NCI-H2227 (cell line): ENCODE measurements at regions not wholly inside any gene's neighbourhood (a gene's known extent, or its start where the extent isn't known, plus 50 kb on each side); places are given as distances from the start of the nearest gene placed in this dataset.
"Not testable (repeated sequence)": the region's sequence is repeated elsewhere in the genome, so short reads cannot be mapped to it uniquely, and the experiment has no call there.

ENCODE experiments used
- DNase-seq: peaks from one replicate; lab custom pipeline; 2025; ENCODE audit not compliant: unreplicated experiment; lab: John Stamatoyannopoulos, UW

DNA sequence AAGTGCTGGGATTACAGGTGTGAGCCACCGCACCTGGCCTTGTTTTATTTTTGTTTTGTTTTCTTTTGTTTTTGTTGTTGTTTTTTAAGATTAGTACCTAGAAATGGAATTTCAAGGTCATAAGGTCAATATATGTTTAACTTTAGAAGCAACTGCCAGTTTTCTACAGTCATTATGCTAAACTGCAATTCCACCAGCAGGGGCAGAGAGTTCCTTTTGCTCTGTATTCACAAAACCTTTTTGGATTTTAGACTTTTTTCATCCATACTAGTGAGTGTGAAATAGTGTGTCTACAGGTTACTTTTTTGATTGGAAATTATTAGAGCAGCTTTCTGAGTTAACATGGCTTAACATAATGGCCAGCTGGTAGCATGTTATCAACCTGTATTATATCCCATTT, 580.6 kb downstream of the TRIML1 start:
- DNase-seq: no peak

GRCh38 chr4:188722911-188723310, 583.7 kb downstream of the TRIML1 start:
- no peak for DNase-seq

DNA sequence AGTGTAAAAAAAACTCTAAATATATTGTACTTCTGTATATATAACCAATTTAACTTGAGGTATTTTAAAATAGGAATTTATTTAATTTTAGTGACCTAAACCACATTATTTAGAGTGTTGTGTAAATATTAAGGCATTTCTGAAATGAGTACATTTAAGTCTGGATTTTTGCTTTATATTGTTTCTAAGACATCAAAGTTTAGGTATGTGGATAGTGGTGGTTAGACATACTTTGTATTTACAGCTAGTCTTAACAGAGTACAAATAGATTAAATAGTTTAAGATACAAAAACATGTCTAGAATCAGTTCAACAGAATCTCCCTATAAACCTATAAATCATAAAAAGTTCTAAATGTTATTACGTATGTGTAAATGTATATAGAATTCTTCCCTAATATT, 588.5 kb downstream of the TRIML1 start:
- DNase-seq: no peak

DNA sequence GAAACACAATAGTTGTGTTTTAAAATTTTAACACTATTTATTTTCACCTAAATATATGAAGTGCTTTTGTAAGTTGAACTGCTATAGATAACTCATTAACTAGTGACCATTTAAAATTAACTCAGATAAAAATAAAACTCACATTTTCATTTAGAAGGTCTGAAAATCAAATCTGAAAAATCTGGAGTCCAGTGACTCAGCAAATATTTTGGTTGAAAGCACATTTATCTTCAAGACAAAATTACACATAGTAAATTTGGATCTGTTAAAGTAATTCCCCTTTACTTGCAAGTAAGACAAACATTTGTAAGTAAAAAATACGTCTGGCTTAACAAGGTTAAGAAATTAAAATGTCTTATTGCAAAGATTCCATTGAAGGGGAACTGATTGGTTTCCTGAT, 589.1 kb downstream of the TRIML1 start:
- DNase-seq: no peak

- DNase-seq: no peak
Measured at GRCh38 chr4:188732131-188732530, 592.9 kb downstream of the TRIML1 start.

DNA sequence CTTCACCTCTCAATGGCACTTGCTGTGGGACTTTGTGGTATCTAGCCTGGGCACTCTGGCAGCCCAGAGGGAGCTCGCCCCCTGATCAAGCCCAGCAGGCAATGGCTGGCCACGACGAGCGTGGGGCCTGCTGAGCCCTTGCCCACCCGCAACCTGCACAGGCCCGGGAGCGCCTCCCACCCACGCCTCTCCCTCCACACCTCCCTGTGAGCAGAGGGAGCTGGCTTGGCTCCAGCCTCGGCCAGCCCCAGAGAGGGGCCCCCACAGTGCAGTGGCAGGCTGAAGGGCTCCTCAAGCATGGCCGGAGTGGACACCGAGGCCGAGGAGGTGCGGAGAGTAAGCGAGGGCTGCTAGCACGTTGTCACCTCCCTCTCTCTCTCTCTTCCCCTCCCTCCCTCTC, 595.8 kb downstream of the TRIML1 start:
- DNase-seq: no peak

DNA sequence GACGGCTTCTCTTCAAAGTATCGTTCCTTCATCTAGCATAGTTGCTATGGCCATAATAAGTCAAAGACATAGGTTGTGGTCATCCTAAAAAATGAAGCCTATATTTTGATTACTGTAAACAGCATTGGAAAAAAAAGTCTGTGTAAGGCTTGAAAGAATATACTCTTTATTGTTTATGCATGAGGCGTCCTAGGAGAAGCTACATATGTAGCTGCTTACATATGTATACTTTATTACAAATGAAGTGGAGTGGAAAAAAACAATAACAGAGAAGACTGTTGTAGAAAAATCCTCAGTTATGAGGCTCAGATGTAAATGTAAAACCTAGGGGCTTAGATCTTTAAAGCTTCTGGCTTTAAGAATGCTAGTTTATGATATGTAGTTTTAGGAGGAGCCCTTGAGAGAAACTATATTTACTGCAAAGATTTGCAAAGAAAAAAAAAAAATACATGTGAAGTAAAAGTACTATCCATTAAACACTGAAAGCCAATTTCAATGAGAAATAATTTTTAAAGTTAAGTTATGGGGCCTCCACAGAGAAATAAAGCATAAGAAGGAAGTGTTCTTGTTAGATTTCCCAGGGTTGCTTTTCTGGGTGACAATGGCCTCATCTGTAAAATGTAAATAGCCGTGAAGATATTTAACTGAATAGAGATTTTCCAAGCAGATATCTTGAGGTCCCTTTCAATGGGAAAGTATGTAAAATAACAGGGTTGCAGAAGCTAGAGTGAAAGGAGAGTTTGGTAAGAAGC, 598.2 kb downstream of the TRIML1 start:
- no peak for DNase-seq

GRCh38 chr4:188738290-188738689, 599.0 kb downstream of the TRIML1 start:
- not testable (repeated sequence) for DNase-seq

- DNase-seq: not testable (repeated sequence)
Measured at GRCh38 chr4:188740172-188740571, 600.9 kb downstream of the TRIML1 start.

GRCh38 chr4:188740791-188741190, 601.5 kb downstream of the TRIML1 start:
- not testable (repeated sequence) for DNase-seq

- no peak for DNase-seq
Measured at GRCh38 chr4:188754372-188755002, 615.2 kb downstream of the TRIML1 start.

GRCh38 chr4:188767496-188767895, 628.3 kb downstream of the TRIML1 start:
- no peak for DNase-seq

DNA sequence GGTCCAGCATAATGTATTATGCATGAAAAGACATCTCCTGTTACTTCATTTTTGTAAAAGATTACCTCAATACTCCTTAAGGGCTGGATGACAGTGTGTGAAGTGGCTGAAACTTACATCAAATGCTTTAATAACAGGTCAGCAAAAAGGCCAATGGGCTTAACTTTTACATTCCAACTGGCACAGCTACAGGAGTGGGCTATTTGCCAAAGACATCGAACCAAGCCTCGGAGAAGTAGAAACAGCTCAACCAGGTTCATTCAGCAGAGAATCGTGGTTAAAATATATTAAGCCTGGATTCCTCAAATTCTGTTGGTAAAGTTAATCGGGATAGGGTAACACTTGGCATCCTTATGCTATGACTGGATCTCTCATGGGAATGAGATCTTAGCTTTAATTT, 639.7 kb downstream of the TRIML1 start:
- DNase-seq: no peak

GRCh38 chr4:188779581-188779980, 640.3 kb downstream of the TRIML1 start:
- no peak for DNase-seq

DNA sequence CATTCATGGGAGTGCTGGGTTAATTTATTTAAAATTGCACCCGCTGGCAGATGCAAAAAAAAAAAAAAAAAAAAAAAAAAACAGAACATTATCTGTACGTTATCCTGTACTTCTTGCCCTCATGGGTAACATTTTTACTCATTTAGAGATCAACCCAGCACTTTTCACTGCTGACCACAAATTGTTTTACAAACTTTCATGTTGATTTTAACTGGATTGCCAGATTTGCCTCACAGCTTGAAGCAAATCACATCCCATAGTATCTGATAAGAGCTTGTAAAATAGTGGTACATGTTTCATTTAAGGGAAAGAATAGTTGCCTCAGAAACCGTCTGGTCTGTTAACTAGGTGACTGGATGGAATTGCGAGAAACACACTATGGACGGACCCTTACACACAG, 640.8 kb downstream of the TRIML1 start:
- DNase-seq: no peak

GRCh38 chr4:188780686-188781085, 641.4 kb downstream of the TRIML1 start:
- DNase-seq: no peak

DNA sequence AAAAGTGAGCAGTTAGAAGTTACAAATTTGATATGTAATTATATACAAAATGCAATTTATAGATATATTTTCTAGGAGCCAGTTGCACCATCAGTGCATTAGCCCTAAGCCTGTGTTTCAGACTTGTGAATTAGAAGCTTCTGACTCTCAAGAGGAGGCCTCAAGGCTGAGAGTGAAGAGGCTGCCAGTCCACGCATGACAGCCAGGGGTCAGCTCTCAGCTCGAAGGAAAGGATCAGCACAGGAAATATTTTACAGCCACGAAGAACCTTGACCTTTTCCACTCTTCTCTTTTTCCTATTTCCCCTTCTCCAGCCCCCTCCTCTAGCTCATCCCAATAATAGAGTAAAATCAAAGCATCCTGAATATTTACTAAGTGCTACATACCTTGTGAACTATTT, 642.4 kb downstream of the TRIML1 start:
- no peak for DNase-seq

GRCh38 chr4:188783175-188783574, 643.9 kb downstream of the TRIML1 start:
- DNase-seq: no peak

- no peak for DNase-seq
Measured at GRCh38 chr4:188783606-188784160, 644.4 kb downstream of the TRIML1 start.

DNA sequence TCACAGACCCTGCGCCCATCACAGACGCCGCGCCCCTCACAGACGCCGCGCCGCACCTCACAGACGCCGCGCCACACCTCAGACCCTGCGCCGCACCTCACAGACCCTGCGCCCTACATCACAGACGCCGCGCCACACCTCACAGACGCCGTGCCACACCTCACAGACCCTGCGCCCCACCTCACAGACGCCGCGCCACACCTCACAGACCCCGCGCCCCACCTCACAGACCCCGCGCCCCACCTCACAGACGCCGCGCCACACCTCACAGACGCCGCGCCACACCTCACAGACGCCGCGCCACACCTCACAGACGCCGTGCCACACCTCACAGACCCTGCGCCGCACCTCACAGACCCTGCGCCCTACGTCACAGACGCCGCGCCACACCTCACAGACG, 657.4 kb downstream of the TRIML1 start:
- DNase-seq: not testable (repeated sequence)

DNA sequence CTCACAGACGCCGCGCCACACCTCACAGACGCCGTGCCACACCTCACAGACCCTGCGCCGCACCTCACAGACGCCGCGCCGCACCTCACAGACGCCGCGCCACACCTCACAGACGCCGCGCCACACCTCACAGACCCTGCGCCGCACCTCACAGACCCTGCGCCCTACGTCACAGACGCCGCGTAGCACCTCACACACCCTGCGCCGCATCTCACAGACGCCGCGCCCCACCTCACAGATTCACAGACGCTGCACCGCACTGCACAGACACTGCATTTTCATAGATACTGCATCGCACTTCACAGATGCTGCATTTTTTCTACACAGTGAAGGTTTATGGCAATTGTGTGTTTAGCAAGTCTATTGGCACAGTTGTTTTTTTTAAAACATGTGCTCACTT, 657.8 kb downstream of the TRIML1 start:
- DNase-seq: not testable (repeated sequence)

DNA sequence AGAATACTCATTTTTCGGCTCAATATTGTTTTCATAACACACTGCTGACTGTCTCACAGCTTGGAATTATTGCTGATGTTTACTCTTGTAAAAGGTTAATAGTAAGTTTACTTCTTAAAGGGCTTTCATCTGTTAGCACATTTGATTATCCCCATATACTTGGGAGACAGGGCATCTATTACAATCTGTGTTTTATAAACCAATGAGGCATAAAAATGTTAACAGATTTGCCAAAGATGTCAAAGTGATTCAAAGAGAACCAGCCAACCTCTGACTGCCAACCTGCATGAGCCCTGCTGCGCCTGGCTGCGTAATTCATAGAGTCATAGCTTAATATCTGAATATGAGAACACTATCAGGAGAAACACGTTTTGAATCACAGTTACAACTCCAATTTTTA, 665.6 kb downstream of the TRIML1 start:
- DNase-seq: no peak
